Right ventricle myocardium superior (tissue), 1 donor: ENCODE measurements at regions not wholly inside any gene's neighbourhood (a gene's known extent, or its start where the extent isn't known, plus 50 kb on each side); places are given as distances from the start of the nearest gene placed in this dataset.
"Not testable (repeated sequence)": the region's sequence is repeated elsewhere in the genome, so short reads cannot be mapped to it uniquely, and the experiment has no call there.

ENCODE experiments used
- ATAC-seq: fragments of 200-7000 bp; cut with Tn5 transposase; one replicate; pipeline ENCODE4 v1.9.1; 2020; ENCODE audit warnings: mild to moderate bottlenecking; ENCODE audit not compliant: poor library complexity
- DNase-seq: peaks from one replicate; pipeline ENCODE4 v3.0.0-alpha.2; 2020
- intact Hi-C: fragments of 100-400 bp; cut with DNase I; formaldehyde crosslinking; loops from one replicate; pipeline ENCODE4 v1.11.2; 2022
- donor health status: DM: no; HTN: yes; CAD: no; lungs with severe emphysema.

DNA sequence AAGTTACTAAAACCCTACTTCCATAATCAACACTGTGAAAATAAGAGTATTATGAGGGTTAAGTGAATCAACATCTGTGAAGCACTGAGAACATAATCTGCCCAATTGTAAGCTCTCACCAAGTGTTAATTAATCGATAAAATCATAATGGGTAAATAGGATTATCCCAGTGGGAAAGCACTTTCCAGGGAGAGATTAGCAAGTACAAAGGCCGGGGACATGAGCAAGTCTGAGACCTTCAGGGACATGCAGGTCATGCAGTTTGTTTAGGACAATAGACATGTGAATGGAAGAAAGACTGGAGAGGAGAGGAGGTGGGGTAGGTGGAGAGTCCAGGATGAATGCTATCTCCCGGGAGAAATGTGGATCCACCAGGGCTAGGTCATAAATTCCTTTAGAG, 57.8 kb upstream of the FIBIN start:
- intact Hi-C loops: no loop called here
- ATAC-seq: no peak

DNA sequence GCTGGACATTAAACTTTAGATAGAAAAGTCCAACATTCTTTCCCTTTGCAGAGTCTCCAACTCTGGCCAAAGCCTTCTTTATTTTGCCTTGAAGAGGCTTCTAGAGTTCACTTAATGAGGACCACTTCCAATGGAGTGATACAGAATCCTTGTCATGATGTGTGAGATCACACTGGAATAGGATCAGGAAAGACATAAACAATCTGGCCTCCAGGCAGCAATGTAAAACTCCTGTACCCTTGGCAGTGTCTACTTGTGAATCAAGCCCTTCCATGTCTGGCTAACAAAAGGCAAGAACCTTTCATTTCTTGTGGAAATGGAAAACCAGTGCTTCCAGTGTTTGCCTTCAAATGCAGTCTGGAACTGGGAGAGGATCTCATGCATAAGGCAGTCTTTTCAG, 56.5 kb upstream of the FIBIN start:
- intact Hi-C loops: no loop called here
- DNase-seq: no peak
- ATAC-seq: no peak

More for the DNA sequence above, 57.8 kb upstream of the FIBIN start:
- DNase-seq: no peak

DNA sequence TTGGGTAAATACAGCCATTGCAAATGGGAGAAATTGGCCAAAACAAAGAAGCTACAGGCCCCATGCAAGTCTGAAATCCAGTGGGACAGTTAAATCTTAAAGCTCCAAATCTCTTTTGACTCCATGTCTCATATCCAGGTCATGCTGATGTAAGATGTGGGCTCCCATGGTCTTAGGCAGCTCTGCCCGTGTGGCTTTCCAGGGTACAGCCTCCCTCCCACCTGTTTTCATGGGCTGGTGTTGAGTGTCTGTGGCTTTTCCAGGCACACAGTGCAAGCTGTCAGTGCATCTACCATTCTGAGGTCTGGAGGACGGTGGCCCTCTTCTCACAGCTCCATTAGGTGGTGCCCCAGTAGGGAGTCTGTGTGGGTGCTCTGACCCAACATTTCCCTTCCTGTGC, 53.4 kb upstream of the FIBIN start:
- DNase-seq, ATAC-seq, intact Hi-C loops: not testable (repeated sequence)

DNA sequence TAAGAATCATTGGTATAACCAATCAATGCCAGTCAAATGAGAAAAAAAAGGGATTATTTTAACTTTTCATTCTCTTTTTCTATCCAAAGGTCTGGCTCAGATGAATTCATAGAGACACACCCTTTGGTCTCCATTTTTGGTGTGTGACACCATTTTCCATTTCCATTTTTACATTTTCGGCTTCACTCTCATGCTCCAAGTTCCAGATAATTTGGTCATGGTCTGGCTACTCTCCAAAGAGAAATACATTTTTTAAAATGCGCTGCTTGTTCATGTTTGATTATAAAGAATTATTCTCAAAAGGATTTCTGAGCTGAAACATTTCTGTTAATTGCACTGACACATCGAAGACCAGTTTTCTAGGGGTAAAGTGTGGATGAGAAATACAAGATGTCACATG, 51.6 kb upstream of the FIBIN start:
- DNase-seq (no peak), ATAC-seq (no peak)
- intact Hi-C loops: no loop called here

DNA sequence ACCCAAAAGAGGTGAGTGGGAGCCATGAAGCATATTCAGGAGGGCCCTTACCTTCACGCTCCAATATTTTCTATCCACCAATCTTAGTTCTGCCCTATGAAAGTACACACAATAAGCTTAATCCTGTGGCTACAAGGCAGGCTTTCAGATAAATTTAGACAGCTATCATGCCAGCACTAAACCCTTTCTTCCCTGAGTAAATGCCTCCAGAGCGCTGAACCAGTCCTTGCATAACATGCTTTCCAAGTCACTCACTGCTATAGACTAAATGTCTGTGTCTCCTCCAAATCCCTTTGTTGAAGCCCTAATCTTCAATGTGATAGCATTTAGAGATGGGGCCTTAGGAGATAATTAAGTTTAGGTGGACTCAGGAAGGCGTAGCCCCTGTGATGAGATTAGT, 50.3 kb upstream of the FIBIN start:
- no peak for ATAC-seq
- DNase-seq: no peak
- intact Hi-C loops: no loop called here
